ENCODE measurements at regions not wholly inside any gene's neighbourhood (a gene's known extent, or its start where the extent isn't known, plus 50 kb on each side); places are given as distances from the start of the nearest gene placed in this dataset.
"Not testable (repeated sequence)": the region's sequence is repeated elsewhere in the genome, so short reads cannot be mapped to it uniquely, and the experiment has no call there.

DNA sequence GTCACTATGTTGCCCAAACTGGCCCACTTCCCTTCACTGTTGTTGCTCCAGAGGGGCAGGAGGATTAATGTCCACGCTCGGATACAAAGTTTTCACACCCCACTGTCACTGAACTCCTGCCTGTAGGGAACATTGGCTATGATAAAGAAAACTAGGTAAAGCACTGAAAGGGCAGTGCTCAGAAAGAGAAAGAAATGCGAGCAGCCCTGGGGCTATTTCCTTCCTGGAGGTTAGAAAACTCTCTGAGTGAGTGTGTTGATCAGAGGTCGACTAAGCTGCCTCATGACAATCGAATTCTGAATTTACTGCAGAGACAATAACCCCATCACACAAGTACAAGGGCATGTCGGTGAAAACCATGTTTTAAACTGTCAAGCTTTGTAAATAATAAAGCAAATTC, 227.2 kb upstream of the PITRM1 start:
- DNase-seq = no peak

- no peak for DNase-seq
These were observed 226.5 kb upstream of the PITRM1 start for GRCh38 chr10:3398825-3399646.

- no peak for DNase-seq
These were observed 225.3 kb upstream of the PITRM1 start for GRCh38 chr10:3397846-3398245.

- DNase-seq = no peak
These were observed 224.6 kb upstream of the PITRM1 start for GRCh38 chr10:3397231-3397630.

- DNase-seq = no peak
These were observed 223.5 kb upstream of the PITRM1 start for GRCh38 chr10:3396116-3396515.

- DNase-seq = no peak
These were observed 222.9 kb upstream of the PITRM1 start for GRCh38 chr10:3395458-3395861.

- no peak for DNase-seq
These were observed 222.5 kb upstream of the PITRM1 start for GRCh38 chr10:3395041-3395440.

- DNase-seq = no peak
These were observed 221.4 kb upstream of the PITRM1 start for GRCh38 chr10:3393958-3394357.

GRCh38 chr10:3391657-3392056, 219.1 kb upstream of the PITRM1 start:
- no peak for DNase-seq

- no peak for DNase-seq
These were observed 216.5 kb upstream of the PITRM1 start for GRCh38 chr10:3389130-3389529.

GRCh38 chr10:3385487-3385886, 212.9 kb upstream of the PITRM1 start:
- no peak for DNase-seq

DNA sequence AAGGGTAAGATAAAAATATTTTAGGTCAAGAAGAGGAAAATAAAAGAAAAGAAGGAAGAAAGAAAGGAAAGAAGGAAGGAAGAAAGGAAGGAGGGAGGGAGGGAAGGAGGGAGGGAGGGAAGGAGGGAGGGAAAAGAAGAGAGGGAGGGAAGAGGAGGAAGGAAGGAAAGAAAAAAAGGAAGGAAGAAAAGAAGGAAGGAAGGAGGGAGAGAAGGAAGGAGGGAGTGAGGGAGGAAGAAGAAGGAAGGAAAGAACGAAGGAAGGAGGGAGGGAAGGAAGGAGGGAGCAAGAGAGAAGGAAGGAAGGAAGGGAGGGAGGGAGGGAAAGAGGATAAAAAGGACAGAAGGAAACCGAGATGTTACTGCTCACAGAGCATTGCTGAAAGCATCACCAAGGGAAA, 209.5 kb upstream of the PITRM1 start:
- no peak for DNase-seq

DNA sequence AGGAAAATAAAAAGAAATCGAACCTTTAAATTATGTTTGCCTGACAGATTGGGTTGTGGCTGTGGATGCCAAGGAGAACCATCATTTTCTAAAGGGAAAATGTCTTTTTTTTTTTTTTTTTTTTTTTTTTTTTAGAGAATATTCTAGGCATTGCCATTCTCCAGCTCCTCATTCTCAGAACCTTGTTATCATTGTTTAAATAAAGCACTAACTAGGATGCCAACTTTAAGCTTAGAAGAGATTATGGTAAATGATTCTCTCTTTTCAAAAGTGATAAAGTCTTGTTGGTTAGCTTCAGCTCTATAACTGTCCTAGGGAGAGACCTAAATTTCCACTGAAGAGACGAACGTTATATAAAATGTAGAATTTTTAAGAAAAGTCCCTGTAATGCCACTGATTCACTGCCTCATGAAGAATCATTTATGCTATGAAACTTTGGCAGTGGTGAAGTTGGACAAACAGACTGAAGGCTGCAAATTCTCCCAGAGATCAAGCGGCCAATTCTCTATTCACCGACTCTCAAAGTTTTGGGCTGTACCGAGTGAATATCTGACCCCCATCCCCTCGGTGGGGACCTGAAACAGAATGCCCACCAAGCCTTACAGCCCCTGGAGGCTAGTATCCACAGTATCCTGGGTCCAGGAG, 207.9 kb upstream of the PITRM1 start:
- no peak for DNase-seq

GRCh38 chr10:3376631-3377030, 204.0 kb upstream of the PITRM1 start:
- DNase-seq = no peak

DNA sequence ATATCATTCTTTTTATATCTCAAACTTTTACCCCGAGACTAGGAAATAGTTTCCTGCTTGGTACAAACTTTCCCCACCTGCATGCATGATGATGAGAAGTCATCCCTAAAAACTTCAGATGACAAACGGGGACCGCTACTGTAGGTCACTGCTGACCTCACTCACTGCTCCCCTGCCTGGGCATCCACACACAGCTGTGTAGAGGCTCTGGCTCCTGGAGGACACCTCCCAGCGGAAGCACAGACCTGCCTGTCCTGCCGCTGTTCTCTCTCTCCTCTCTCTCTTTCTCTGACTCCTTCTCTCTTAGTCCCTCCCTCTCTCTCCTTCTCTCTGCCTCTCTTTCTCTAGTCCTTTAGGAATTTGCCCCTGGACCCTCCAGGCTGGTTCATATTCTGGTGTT, 202.9 kb upstream of the PITRM1 start:
- DNase-seq = no peak

DNA sequence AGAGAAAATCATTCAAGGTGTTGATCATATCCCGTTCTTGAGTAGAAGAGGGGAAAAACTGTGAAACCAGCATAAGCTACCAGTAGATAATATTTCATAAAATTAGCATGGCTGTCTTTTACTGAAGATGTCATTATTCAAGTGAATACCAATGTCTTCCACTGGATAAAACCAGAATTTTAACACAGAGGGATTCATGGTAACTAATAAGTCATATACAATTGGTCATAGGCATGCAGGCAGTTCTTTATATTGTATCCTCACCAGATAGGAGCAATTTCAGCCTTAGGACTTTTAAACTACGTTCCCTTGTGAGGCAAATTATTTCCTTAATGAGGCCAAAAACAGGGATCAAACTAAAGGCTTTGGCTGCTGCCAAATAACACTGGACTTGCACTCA, 202.3 kb upstream of the PITRM1 start:
- no peak for DNase-seq

DNA sequence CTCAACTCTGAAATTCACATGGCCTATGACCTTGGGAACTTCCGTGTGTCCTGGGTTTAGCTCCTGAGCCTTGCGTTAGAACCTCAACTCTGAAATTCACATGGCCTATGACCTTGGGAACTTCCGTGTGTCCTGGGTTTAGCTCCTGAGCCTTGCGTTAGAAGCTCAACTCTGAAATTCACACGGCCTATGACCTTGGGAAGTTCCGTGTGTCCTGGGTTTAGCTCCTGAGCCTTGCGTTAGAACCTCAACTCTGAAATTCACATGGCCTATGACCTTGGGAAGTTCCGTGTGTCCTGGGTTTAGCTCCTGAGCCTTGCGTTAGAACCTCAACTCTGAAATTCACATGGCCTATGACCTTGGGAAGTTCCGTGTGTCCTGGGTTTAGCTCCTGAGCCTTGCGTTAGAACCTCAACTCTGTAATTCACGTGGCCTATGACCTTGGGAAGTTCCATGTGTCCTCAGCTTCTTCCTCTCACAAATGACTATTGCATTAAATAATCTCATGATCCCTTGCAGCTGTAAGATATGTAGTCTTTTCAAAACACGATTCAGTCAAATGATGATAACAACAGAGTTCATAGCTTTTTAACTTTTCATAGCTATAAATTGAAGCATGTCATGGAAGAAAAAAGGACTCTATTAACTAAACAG, 200.9 kb upstream of the PITRM1 start:
- DNase-seq = not testable (repeated sequence)

- DNase-seq = no peak
These were observed 199.7 kb upstream of the PITRM1 start for GRCh38 chr10:3372281-3372680.

- DNase-seq = not testable (repeated sequence)
These were observed 199.0 kb upstream of the PITRM1 start for GRCh38 chr10:3371624-3372023.

GRCh38 chr10:3366735-3367405, 194.3 kb upstream of the PITRM1 start:
- DNase-seq = no peak

DNA sequence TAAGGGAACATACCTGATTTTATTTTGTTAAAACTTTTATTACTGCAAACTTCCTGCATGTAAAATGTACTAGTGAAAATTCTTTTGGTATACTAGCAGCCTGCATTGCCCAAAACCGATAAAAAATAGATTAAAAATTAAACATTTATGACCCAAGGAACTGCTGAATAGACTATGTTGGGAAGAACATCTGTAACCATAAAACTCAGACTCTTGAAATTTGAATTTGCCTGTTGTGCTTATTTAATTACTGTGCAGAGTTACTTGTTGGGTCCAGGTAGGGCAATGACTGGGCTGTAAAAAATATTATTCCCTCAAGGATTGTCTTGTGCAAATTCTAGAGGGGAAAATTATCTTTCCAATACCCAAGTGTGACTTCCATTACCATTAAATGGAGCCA, 193.5 kb upstream of the PITRM1 start:
- no peak for DNase-seq

GRCh38 chr10:3365630-3366029, 193.0 kb upstream of the PITRM1 start:
- no peak for DNase-seq

DNA sequence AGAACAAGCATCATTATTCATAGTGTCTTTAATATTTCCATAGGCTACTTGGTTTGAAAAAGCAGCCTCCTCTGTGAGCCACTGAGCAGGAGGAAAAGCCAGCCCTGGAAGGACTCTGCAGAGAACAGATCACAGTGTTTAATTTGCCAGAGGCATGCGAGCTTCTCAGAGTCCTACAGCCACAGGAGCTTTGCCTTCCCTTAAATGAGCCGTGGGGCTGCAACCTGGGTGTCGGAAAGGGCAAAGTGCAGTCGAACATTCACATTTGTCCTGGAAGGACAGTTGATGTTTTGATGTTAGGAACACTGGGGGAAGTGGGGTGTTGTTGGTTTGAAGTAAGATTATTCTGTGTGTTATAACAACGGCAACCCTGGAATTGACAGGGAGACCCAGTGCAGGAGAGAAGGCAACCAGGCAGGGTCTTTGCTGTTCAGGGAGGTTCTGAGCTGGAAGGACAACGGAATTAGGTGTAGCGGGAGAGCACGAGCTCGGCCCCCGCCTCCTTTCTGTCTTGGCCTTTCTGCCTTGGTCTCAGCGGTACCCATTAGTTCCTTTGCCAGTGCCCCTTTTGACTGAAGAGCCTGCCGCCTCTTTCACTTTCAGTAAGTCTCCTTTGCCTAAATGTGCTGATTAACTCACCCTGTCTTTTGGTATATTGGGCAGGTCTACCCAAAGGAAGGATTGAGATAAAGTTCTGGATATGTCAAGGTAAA, 192.3 kb upstream of the PITRM1 start:
- DNase-seq = no peak
